NCI-H2227 treated with DMSO at 0.1 percent for 48 hours (cell line): ENCODE measurements at regions not wholly inside any gene's neighbourhood (a gene's known extent, or its start where the extent isn't known, plus 50 kb on each side); places are given as distances from the start of the nearest gene placed in this dataset.
"Not testable (repeated sequence)": the region's sequence is repeated elsewhere in the genome, so short reads cannot be mapped to it uniquely, and the experiment has no call there.

Source experiments
- DNase-seq: peaks from one replicate; lab custom pipeline; 2025; lab: John Stamatoyannopoulos, UW

- DNase-seq: not testable (repeated sequence)
These were observed 185.9 kb upstream of the IRF2BP2 start for GRCh38 chr1:234795711-234796437.

- not testable (repeated sequence) for DNase-seq
These were observed 185.0 kb upstream of the IRF2BP2 start for GRCh38 chr1:234795007-234795406.

- not testable (repeated sequence) for DNase-seq
These were observed 184.5 kb upstream of the IRF2BP2 start for GRCh38 chr1:234794452-234794851.

- DNase-seq: not testable (repeated sequence)
These were observed 183.9 kb upstream of the IRF2BP2 start for GRCh38 chr1:234793924-234794323.

GRCh38 chr1:234792221-234792864, 182.4 kb upstream of the IRF2BP2 start:
- not testable (repeated sequence) for DNase-seq

GRCh38 chr1:234791615-234792014, 181.6 kb upstream of the IRF2BP2 start:
- not testable (repeated sequence) for DNase-seq

GRCh38 chr1:234790333-234790732, 180.4 kb upstream of the IRF2BP2 start:
- not testable (repeated sequence) for DNase-seq

GRCh38 chr1:234787011-234787584, 177.1 kb upstream of the IRF2BP2 start:
- not testable (repeated sequence) for DNase-seq

- not testable (repeated sequence) for DNase-seq
These were observed 175.9 kb upstream of the IRF2BP2 start for GRCh38 chr1:234785922-234786321.

GRCh38 chr1:234785471-234785919, 175.5 kb upstream of the IRF2BP2 start:
- not testable (repeated sequence) for DNase-seq

- not testable (repeated sequence) for DNase-seq
These were observed 174.1 kb upstream of the IRF2BP2 start for GRCh38 chr1:234784108-234784507.

- DNase-seq: no peak
These were observed 172.8 kb upstream of the IRF2BP2 start for GRCh38 chr1:234782791-234783190.

GRCh38 chr1:234782105-234782751, 172.2 kb upstream of the IRF2BP2 start:
- DNase-seq: no peak

- DNase-seq: no peak
These were observed 171.5 kb upstream of the IRF2BP2 start for GRCh38 chr1:234781241-234782065.

GRCh38 chr1:234780531-234781162, 170.7 kb upstream of the IRF2BP2 start:
- no peak for DNase-seq

GRCh38 chr1:234780112-234780511, 170.1 kb upstream of the IRF2BP2 start:
- no peak for DNase-seq

GRCh38 chr1:234779600-234779999, 169.6 kb upstream of the IRF2BP2 start:
- DNase-seq: not testable (repeated sequence)

GRCh38 chr1:234779160-234779538, 169.2 kb upstream of the IRF2BP2 start:
- DNase-seq: no peak

GRCh38 chr1:234778221-234779159, 168.5 kb upstream of the IRF2BP2 start:
- DNase-seq: no peak

- DNase-seq: no peak
These were observed 167.9 kb upstream of the IRF2BP2 start for GRCh38 chr1:234777856-234778220.
